GM19239 (cell line): ENCODE measurements at regions not wholly inside any gene's neighbourhood (a gene's known extent, or its start where the extent isn't known, plus 50 kb on each side); places are given as distances from the start of the nearest gene placed in this dataset.

ENCODE experiments used
- DNase-seq: peaks from one replicate; pipeline ENCODE4 v3.0.0; 2011; ENCODE audit warnings: low spot score; ENCODE audit not compliant: insufficient read length
- FAIRE-seq: peaks from 2 replicates; lab custom pipeline; 2011; peaks lifted over from hg19 to GRCh38; lab: Jason Lieb, UNC

DNA sequence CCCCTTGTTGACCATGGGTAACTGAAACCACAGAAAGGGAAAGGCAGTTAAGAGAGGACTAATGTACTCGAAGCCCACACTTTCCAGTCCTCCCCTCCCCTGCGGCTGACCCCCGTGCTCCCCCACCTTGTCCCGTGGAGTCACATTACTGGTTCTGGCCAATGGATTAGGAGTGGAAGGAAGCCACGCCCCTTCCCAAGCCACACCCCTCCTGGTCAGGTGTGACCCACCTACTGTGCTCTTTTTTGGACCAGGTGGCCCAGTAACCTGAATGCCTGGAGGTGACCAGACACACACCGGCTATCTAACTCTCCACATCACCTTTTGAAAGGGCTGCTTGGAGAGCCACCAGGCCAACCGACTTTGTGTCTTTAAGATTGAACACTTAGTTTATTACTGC, 109.3 kb upstream of the MSX1 start:
- no peak for FAIRE-seq
- DNase-seq: no peak

DNA sequence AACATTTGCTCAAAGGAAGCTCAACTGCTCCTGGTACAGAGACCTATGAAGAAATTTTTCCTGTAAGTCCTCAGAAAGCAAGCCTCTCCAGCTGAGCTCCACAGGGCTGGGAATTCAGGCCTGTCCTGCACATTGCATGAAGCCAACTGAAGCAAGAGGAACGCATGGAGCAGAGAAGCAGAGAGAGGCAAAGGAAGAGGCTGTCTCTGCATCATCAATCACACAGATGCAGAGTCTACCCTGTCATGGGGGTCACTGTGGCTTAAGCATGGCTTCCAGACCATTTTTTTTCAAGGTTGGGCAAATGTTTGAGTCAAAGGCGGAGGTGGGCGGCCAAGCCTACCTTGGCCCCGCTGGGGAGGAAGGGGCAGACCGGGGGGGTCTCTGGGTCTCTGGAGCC, 110.3 kb upstream of the MSX1 start:
- DNase-seq (no peak), FAIRE-seq (no peak)

DNA sequence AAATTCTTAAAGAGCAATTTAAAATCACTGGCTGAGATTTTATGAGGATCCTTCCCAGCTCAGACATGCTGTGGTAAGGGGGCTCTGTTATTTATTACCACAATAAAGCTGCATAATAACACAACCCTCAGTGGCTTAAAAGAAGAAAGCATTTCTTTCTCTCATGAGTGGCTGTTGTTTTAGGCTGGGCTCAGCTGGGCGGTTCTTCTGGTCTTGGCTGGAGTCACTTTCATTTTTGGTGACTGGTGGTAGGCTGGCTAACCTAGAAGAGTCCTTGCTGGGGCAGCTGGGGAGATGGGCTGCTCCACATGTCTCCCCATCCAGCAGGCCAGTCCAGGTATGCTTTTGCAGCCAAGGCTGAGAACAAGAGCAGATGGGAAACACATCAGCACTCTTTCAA, 113.0 kb upstream of the MSX1 start:
- FAIRE-seq: no peak
- no peak for DNase-seq

DNA sequence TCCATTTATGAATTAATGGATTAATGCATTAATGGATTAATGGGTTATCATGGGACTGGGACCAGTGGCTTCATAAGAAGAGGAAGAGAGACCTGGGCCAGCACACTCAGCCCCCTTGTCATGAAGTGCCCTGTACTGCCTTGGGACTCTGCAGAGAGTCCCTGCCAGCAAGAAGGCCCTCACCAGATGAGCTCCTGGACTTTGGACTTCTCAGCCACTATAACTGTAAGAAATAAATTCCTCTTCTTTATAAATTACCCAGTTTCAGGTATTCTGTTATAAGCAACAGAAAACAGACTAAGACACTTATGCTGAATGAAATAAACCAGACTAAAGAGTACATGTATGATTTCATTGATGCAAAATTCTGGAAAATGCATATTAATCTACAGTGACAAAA, 119.4 kb upstream of the MSX1 start:
- no peak for FAIRE-seq
- DNase-seq: no peak

DNA sequence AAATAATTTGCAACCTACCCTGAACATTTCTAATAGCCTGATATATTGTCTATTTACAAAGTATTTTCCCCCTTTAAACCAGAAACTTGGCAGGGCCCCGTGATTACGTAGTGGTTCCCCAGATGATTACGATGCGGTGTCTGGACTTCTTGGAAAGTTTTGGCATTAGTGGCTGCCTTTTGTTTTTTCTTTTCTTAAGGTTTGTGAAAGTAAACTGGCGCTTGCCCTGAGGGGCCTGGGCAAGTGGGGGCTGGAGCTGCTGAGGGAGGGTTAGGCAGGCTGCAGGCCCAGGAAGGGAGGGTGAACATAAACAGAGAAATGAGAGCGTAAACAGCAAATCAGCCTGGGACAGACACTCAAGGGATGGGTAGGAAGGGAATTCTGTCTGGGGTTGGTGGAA, 123.6 kb upstream of the MSX1 start:
- no peak for FAIRE-seq
- DNase-seq: no peak

DNA sequence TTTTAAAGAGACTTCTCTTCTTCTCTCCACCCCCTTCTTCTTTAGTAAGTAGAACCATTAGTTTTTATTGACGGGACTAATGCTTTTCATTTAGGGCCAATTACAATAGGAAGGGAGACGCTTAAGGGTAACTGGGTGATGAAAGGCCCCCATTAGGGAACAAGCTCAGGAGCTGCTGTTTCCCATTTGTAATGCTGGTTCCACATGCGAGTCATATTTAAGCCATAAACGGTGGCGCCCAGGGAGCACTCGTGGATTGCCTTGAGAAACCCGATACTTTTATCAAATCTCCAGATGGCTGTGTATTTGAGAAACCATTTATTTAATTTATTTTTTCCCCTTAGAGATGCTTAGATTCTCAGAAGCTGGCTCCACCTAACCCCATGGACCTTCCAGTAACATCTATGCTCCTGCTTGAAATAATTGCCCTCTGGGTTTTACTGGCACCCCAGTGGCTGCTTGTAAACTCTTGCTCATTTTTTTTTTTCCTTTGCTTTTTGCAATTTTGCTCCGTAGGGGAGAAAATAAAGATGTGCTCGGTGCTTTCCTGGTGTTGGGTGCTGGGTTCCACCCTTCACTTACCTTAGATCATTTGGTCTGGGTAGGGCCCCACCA, 124.2 kb upstream of the MSX1 start:
- no peak for FAIRE-seq
- DNase-seq: no peak

DNA sequence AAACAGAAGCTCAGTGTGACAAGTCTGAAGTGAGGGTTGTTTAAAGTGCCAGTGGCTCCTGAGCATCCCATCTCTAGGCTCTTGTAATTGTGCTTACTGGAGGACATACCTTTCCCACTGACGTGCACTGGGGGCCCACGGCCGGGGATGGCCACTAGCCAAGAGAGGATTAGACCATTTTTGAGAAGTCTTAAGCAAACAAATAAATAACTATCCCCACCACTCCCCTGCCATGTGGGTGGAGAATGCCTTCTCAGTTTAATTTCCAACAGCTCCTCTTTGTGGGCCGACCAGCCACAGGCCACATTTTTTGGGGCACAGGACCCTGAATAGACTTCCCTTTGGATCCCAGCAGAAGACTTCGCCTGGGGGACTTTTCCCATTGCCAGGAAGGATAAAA, 125.0 kb upstream of the MSX1 start:
- FAIRE-seq: no peak
- no peak for DNase-seq

DNA sequence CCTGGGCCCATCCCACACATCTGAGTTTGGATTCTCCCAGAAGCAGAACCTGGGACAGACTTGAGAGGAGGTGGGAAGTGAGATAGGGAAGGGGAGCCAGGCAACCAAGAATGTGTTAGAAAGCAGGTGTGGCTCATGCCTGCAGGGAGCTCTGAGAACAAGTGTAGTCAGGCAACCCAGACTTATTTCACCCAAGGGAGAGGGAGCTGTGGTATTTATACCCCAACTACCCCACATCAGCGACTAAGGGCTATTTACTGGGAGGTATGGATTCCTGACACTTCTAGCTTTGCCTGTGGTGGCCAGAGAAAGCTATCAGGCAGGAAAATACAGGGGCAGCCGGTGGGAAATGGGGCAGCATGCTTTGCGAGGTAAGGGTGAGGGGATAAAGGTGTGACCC, 125.8 kb upstream of the MSX1 start:
- FAIRE-seq (no peak), DNase-seq (no peak)

DNA sequence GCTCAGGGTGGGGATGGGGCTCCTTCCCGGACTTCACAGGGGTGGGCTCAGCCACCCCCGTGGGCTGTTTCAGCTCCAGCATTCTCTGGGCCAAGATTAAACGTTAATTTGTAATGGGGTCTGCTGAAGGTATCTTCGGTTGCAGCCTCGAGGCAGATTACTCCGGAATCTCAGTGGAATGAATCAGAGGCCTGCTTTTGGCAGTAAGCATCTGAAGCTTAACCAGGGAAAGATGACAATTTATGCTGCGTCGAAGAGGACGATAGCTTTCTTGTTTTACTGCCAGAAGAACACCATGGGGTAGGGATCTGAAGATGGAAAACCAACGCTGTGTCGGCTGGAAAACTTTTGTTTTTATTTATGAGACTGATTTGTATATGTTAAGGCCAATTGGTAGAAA, 129.2 kb upstream of the MSX1 start:
- FAIRE-seq: no peak
- no peak for DNase-seq

DNA sequence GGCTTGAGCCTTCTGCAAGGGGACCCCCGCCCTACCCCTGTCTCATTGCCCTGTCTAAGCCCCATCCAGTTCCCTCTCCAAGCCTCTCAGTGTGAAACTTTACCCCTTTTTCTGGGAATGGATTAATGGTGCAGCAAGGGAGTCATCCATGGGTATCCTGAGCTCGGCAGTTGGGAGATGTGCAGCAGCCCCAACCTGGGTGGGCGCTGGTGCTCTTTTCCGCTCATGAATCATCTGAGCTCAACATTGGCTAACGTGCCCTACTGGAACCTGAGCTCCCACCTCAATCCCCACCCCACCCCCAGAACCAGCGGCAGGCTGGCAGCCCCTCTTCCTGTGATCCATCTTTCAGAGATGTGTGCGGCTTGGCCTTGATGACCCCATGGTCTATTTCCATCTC, 130.3 kb upstream of the MSX1 start:
- no peak for DNase-seq

DNA sequence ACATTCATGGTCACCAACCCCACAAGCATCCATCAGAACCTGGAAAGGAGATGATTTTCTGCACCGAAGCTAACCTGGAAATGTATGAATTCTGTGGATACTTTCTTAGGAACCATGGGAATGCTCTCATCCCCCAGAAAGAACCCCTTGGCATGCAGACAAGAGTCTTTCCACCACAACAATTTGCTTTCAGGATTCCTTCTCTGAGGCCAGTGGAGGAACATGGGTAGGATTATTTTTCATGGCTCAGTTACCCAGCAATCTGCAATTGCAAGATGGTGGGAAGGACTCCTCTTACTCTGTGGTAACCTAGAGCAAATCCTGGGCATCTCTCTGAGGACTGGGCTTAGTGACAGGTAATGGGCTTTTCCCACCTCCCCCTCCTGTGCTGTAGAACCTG, 131.9 kb upstream of the MSX1 start:
- DNase-seq: no peak
- FAIRE-seq: no peak

More for the DNA sequence above, 130.3 kb upstream of the MSX1 start:
- no peak for FAIRE-seq

DNA sequence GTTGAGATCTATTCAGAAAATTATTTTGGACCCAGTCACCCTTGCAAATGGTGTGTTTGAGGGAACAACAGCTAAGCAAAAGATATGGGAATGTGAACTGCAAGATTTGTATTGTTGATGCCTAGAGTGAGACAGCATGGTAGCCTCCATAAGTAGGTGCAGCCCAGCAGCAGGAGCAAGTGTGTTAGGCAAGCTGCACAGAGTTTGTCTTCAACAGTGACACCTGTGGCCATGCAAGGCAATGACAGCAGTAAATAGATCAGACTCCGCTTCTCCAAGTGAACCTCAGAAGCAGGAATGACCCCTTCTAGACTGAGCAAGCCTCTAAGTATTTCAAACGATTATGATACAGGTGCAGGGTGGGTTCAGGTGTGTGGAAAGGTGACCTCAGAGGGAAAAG, 133.4 kb upstream of the MSX1 start:
- DNase-seq: no peak
- FAIRE-seq: no peak

DNA sequence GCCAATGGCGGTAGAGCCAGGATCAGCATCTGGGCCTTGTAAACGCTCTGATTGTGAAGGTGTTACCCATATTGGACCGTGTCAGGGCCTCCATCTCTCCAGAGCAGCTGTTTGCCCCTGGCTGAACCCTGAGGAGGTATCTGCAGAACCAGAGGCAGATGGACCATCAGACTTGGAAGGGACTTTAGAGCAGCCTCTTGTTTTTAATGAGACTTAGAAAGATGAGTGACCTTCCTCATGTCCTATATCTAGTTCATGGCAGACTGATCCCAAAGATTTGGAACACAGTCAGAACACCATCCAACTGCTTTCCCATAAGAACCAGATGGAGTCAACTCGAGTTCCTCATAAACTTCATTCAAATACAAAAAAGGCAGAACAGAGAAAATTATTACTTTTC, 135.1 kb upstream of the MSX1 start:
- DNase-seq: no peak
- FAIRE-seq: no peak

DNA sequence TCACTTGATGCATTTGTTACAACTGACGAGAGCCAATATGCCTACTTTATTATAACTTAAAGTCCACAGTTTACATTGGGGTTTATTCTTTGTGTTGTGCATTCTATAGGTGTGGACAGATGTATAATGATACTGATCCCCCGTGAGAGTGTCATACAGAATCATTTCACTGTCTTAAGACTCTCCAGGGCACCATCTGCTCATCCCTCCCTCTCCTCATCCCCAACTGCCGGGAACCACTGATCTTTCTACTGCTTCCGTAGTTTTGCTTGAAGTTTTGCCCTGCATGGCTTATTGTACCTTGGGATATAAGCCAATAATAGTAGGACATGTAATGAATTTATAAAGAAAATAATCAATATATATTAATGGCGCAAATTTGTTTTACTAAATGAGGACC, 137.8 kb upstream of the MSX1 start:
- FAIRE-seq (no peak), DNase-seq (no peak)

DNA sequence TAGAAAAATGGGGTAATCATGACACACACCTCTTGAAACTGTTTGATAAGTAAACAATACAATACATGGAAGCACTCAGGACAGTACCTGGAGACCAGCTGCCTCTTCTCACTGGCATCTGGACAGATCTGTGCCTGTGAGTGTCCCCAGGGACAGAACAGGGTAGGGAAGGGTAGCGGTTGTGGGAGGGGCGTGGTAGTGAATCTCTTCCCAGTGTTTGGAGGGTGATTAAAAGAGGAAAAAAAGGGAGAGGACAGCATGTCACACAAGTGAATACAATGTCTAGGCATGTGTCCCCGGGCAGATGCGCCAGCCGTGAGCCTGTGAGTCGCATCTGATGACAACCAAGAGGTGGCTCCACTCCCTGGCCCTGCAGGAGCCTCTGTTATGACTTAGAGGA, 138.8 kb upstream of the MSX1 start:
- FAIRE-seq: no peak

DNA sequence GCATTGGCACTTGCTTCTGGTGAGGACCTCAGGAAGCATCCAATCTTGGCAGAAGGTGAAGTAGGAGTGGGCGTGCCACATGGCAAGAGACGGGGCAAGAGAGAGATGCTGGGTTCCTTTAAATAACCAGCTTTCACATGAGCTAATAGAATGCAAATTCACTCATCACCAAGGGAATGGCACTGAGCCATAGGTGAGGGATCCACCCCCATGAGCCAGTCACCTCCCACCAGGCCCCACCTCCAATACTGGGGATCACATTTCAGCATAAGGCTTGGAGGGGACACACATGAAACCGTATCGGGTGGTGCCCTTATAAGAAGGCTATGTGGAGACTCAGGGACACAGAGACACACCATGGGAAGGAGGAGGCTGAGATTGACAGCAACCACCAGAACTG, 140.0 kb upstream of the MSX1 start:
- FAIRE-seq (no peak), DNase-seq (no peak)

More for the DNA sequence above, 138.8 kb upstream of the MSX1 start:
- no peak for DNase-seq

DNA sequence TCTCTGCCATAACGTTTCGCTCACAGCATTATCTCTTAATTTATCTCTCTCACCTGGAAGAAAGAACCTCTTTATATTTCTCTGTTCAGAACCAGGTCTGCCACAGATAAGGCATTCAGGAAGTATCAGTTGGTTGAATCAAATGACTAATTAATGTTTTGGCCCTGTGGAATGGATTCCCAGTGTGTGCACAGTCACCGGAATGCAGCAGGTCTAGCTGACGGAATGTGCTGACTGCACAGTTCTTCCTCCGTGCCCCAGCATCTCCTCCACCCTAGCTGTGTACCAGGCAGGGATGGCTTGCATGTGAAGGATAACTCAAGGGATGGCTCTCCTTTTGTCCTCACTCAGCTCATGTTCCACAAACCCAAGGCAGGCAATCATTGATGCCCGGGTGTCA, 141.8 kb upstream of the MSX1 start:
- no peak for FAIRE-seq
- DNase-seq: no peak

DNA sequence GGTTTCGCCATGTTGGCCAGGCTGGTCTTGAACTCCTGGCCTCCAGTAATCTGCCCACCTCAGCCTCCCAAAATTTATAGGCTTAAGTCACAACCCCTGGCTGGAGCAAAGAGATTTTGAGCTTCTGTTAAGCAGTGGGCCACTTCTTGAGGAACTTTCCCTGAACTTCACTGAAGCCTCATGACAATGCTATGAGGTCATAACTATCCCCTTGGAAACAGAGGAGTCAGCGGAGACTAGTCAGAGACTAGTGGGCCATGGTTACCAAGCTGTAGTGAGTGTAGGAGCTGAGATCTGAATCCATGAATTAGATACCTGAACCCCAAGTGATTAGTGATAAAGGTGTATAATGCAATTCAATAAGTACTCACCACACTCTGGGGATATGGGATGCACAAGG, 145.1 kb upstream of the MSX1 start:
- no peak for DNase-seq
- FAIRE-seq: no peak

DNA sequence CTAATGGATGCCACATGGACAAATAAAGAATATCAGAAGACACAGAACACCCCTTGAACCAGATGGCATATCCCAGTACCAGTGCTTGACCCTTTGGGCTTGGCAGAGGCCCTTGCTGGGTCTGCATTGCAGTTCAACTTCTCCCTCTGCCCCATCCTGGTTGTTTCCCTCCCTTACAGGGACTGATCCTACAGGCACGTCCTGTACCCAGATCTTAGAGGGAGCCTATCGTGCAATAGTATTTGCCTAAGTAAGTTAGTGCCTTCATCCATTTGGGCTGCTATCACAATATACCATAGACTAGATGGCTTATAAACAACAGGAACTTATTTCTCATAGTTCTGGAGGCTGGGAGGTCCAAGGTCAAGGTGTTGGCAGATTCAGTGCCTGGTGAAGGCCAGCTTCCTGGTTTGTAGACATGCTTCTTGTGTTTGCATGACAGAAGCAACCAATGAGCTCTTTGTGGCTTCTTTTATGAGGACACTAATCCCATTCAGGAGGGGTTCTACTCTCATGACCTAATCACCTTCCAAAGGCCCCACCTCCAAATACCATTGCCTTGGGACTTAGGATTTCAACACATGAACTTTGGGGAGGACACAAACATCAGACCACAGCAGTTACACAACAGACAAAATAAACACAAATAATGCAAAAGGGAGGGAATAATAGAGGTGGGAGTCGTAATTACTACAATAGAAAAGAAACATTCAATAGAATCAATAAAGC, 146.5 kb upstream of the MSX1 start:
- no peak for FAIRE-seq
- DNase-seq: no peak

DNA sequence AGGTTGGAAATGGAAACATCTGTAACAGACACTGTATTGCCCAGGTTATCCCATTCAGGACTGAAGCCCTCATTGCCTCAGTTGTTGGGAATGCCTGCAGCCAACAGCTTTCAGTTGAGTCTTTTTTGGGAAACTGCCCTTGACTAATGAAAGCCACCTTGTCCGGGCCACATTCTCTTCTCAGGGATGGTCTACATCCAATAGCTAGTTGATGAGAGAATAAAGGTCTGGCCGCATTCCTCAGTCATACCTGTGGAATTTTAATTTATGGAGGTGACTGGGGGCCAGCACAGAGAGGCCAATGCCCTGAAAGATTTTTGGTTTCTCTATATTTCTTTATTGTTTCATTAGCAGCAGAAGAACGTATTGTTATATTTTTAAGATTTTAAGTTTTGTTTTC, 147.6 kb upstream of the MSX1 start:
- FAIRE-seq: no peak
- DNase-seq: no peak

DNA sequence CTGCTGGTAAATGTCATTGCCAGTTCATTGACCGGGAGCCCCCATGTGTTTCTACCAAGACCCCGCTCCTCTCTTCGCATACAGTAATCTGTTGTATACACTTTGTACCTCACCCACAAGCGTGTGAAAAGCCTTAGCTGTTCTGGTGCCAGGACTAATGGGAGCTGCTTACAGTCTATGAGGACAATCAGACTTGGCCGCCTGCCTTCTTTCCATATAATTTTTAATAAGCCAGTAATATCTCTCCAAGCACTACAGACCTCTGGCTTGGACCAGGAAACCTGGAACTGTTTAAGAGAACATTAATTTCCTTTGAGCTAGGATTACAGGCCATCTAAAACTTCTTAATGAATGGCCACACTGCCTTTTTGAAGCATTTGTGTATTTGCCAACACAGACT, 149.7 kb upstream of the MSX1 start:
- FAIRE-seq (no peak), DNase-seq (no peak)

DNA sequence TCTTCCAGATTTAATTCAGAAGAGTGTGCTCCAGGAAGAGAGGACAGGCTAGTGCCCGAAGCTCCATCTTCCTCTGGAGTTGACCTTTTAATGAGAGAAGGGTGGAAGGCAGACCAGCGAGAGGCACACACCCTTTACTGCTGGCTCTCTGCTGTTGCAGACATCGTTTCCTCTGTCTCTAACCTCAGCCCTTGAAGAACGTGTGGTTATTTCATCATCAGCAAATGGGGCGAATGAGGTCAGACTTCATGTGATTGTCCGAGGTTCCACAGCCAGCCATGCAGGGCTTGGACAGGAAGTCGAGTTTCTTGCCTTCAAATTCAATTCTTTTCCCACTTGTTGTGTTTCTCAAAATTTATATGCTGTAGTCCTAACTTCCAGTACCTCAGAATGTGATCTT, 155.2 kb upstream of the MSX1 start:
- no peak for FAIRE-seq

More for the DNA sequence above, 155.2 kb upstream of the MSX1 start:
- no peak for DNase-seq
